ENCODE measurements at regions not wholly inside any gene's neighbourhood (a gene's known extent, or its start where the extent isn't known, plus 50 kb on each side); places are given as distances from the start of the nearest gene placed in this dataset.
A peak's percentile ranks its signal among the peaks of the same experiment; 100 is the strongest.
"Not testable (repeated sequence)": the region's sequence is repeated elsewhere in the genome, so short reads cannot be mapped to it uniquely, and the experiment has no call there.

GRCh38 chr12:59403259-59403932 is 192.4 kb upstream of the SLC16A7 start:
- DNase-seq = peak; percentile 36

- no peak for DNase-seq
Measured at GRCh38 chr12:59401862-59402261, 194.0 kb upstream of the SLC16A7 start.

GRCh38 chr12:59398164-59398563 is 197.7 kb upstream of the SLC16A7 start:
- DNase-seq = no peak

GRCh38 chr12:59396919-59397318 is 198.9 kb upstream of the SLC16A7 start:
- no peak for DNase-seq

GRCh38 chr12:59396519-59396918 is 199.3 kb upstream of the SLC16A7 start:
- no peak for DNase-seq

- DNase-seq = not testable (repeated sequence)
Measured at GRCh38 chr12:59395310-59395709, 200.5 kb upstream of the SLC16A7 start.

GRCh38 chr12:59393506-59393905 is 202.3 kb upstream of the SLC16A7 start:
- no peak for DNase-seq

GRCh38 chr12:59389968-59390576 is 205.8 kb upstream of the SLC16A7 start:
- no peak for DNase-seq

- DNase-seq = no peak
Measured at GRCh38 chr12:59388694-59389093, 207.1 kb upstream of the SLC16A7 start.

GRCh38 chr12:59388176-59388575 is 207.7 kb upstream of the SLC16A7 start:
- DNase-seq = no peak

- no peak for DNase-seq
Measured at GRCh38 chr12:59386236-59386635, 209.6 kb upstream of the SLC16A7 start.

GRCh38 chr12:59383079-59383822 is 212.6 kb upstream of the SLC16A7 start:
- DNase-seq = no peak

- DNase-seq = no peak
Measured at GRCh38 chr12:59382282-59383078, 213.3 kb upstream of the SLC16A7 start.

- no peak for DNase-seq
Measured at GRCh38 chr12:59381106-59381505, 214.7 kb upstream of the SLC16A7 start.

GRCh38 chr12:59375633-59376032 is 220.2 kb upstream of the SLC16A7 start:
- DNase-seq = no peak

- no peak for DNase-seq
Measured at GRCh38 chr12:59374783-59375182, 221.0 kb upstream of the SLC16A7 start.

- DNase-seq = no peak
Measured at GRCh38 chr12:59372956-59373355, 222.9 kb upstream of the SLC16A7 start.

GRCh38 chr12:59370933-59371332 is 224.9 kb upstream of the SLC16A7 start:
- DNase-seq = no peak

GRCh38 chr12:59365133-59365532 is 230.7 kb upstream of the SLC16A7 start:
- DNase-seq = no peak

- DNase-seq = no peak
Measured at GRCh38 chr12:59357811-59358210, 238.0 kb upstream of the SLC16A7 start.

GRCh38 chr12:59346248-59346647 is 249.6 kb upstream of the SLC16A7 start:
- not testable (repeated sequence) for DNase-seq

- no peak for DNase-seq
Measured at GRCh38 chr12:59345406-59345805, 250.4 kb upstream of the SLC16A7 start.

- DNase-seq = no peak
Measured at GRCh38 chr12:59344224-59344623, 251.6 kb upstream of the SLC16A7 start.
